ENCODE measurements at regions not wholly inside any gene's neighbourhood (a gene's known extent, or its start where the extent isn't known, plus 50 kb on each side); places are given as distances from the start of the nearest gene placed in this dataset.
"Not testable (repeated sequence)": the region's sequence is repeated elsewhere in the genome, so short reads cannot be mapped to it uniquely, and the experiment has no call there.

GRCh38 chr12:92261692-92262091, 116.0 kb upstream of the BTG1 start:
- DNase-seq (ENCODE audit: low read depth) = no peak

- DNase-seq (ENCODE audit: low read depth) = no peak
Measured at GRCh38 chr12:92261071-92261470, 115.4 kb upstream of the BTG1 start.

GRCh38 chr12:92259696-92260251, 114.1 kb upstream of the BTG1 start:
- peak; percentile 2 for DNase-seq (ENCODE audit: low read depth)

GRCh38 chr12:92259291-92259690, 113.6 kb upstream of the BTG1 start:
- no peak for DNase-seq (ENCODE audit: low read depth)

- no peak for DNase-seq (ENCODE audit: low read depth)
Measured at GRCh38 chr12:92257261-92257660, 111.6 kb upstream of the BTG1 start.

GRCh38 chr12:92255741-92256140, 110.1 kb upstream of the BTG1 start:
- no peak for DNase-seq (ENCODE audit: low read depth)

- no peak for DNase-seq (ENCODE audit: low read depth)
Measured at GRCh38 chr12:92253301-92253700, 107.7 kb upstream of the BTG1 start.

- no peak for DNase-seq (ENCODE audit: low read depth)
Measured at GRCh38 chr12:92248977-92249376, 103.3 kb upstream of the BTG1 start.

GRCh38 chr12:92244036-92244435, 98.4 kb upstream of the BTG1 start:
- no peak for DNase-seq (ENCODE audit: low read depth)

GRCh38 chr12:92242907-92243306, 97.3 kb upstream of the BTG1 start:
- DNase-seq (ENCODE audit: low read depth) = no peak

- DNase-seq (ENCODE audit: low read depth) = no peak
Measured at GRCh38 chr12:92237762-92238523, 92.3 kb upstream of the BTG1 start.

- DNase-seq (ENCODE audit: low read depth) = no peak
Measured at GRCh38 chr12:92237262-92237661, 91.6 kb upstream of the BTG1 start.

- no peak for DNase-seq (ENCODE audit: low read depth)
Measured at GRCh38 chr12:92235703-92236472, 90.2 kb upstream of the BTG1 start.

- DNase-seq (ENCODE audit: low read depth) = no peak
Measured at GRCh38 chr12:92234533-92234932, 88.9 kb upstream of the BTG1 start.

GRCh38 chr12:92233346-92234015, 87.8 kb upstream of the BTG1 start:
- DNase-seq (ENCODE audit: low read depth) = no peak

- DNase-seq (ENCODE audit: low read depth) = not testable (repeated sequence)
Measured at GRCh38 chr12:92232371-92232932, 86.8 kb upstream of the BTG1 start.

- DNase-seq (ENCODE audit: low read depth) = not testable (repeated sequence)
Measured at GRCh38 chr12:92231945-92232344, 86.3 kb upstream of the BTG1 start.

- not testable (repeated sequence) for DNase-seq (ENCODE audit: low read depth)
Measured at GRCh38 chr12:92231532-92231931, 85.9 kb upstream of the BTG1 start.

- no peak for DNase-seq (ENCODE audit: low read depth)
Measured at GRCh38 chr12:92229381-92229780, 83.7 kb upstream of the BTG1 start.

- DNase-seq (ENCODE audit: low read depth) = no peak
Measured at GRCh38 chr12:92226961-92227360, 81.3 kb upstream of the BTG1 start.

GRCh38 chr12:92226071-92226661, 80.5 kb upstream of the BTG1 start:
- no peak for DNase-seq (ENCODE audit: low read depth)

Data from ELR (cell line).